ENCODE measurements at regions not wholly inside any gene's neighbourhood (a gene's known extent, or its start where the extent isn't known, plus 50 kb on each side); places are given as distances from the start of the nearest gene placed in this dataset.
"Not testable (repeated sequence)": the region's sequence is repeated elsewhere in the genome, so short reads cannot be mapped to it uniquely, and the experiment has no call there.

- no peak for DNase-seq
Observed at GRCh38 chr7:34333925-34334324, 324.1 kb upstream of the NPSR1 start.

- no peak for DNase-seq
Observed at GRCh38 chr7:34337163-34337562, 320.9 kb upstream of the NPSR1 start.

- DNase-seq = no peak
Observed at GRCh38 chr7:34338961-34339526, 319.0 kb upstream of the NPSR1 start.

GRCh38 chr7:34341326-34341725 is 316.7 kb upstream of the NPSR1 start:
- no peak for DNase-seq

- DNase-seq = no peak
Observed at GRCh38 chr7:34342387-34342786, 315.6 kb upstream of the NPSR1 start.

- no peak for DNase-seq
Observed at GRCh38 chr7:34343667-34344066, 314.4 kb upstream of the NPSR1 start.

- DNase-seq = peak; percentile 15
Observed at GRCh38 chr7:34354011-34354410, 304.0 kb upstream of the NPSR1 start.

- peak; percentile 2 for DNase-seq
Observed at GRCh38 chr7:34354899-34355298, 303.1 kb upstream of the NPSR1 start.

- no peak for DNase-seq
Observed at GRCh38 chr7:34357068-34357467, 300.9 kb upstream of the NPSR1 start.

GRCh38 chr7:34357946-34358345 is 300.1 kb upstream of the NPSR1 start:
- no peak for DNase-seq

- DNase-seq = not testable (repeated sequence)
Observed at GRCh38 chr7:34358578-34358977, 299.4 kb upstream of the NPSR1 start.

- DNase-seq = no peak
Observed at GRCh38 chr7:34361663-34362250, 296.3 kb upstream of the NPSR1 start.

GRCh38 chr7:34362621-34363020 is 295.4 kb upstream of the NPSR1 start:
- no peak for DNase-seq

- DNase-seq = no peak
Observed at GRCh38 chr7:34364130-34364529, 293.9 kb upstream of the NPSR1 start.

- no peak for DNase-seq
Observed at GRCh38 chr7:34365011-34365410, 293.0 kb upstream of the NPSR1 start.

- DNase-seq = no peak
Observed at GRCh38 chr7:34365611-34366010, 292.4 kb upstream of the NPSR1 start.

GRCh38 chr7:34371922-34372321 is 286.1 kb upstream of the NPSR1 start:
- DNase-seq = no peak

GRCh38 chr7:34373940-34374339 is 284.1 kb upstream of the NPSR1 start:
- DNase-seq = no peak

- DNase-seq = no peak
Observed at GRCh38 chr7:34382166-34382893, 275.7 kb upstream of the NPSR1 start.

- no peak for DNase-seq
Observed at GRCh38 chr7:34385384-34385783, 272.6 kb upstream of the NPSR1 start.

GRCh38 chr7:34389332-34390078 is 268.5 kb upstream of the NPSR1 start:
- DNase-seq = no peak

GRCh38 chr7:34390103-34390502 is 267.9 kb upstream of the NPSR1 start:
- no peak for DNase-seq

- DNase-seq = no peak
Observed at GRCh38 chr7:34392972-34393371, 265.0 kb upstream of the NPSR1 start.
